ENCODE measurements at regions not wholly inside any gene's neighbourhood (a gene's known extent, or its start where the extent isn't known, plus 50 kb on each side); places are given as distances from the start of the nearest gene placed in this dataset.

GRCh38 chr20:41734506-41734945 is 116.3 kb upstream of the CHD6 start (continued):
- no peak for TF ChIP-seq ZFP91 (CRISPR knock-in tag; IDR thresholded peaks at IDR 0.05; ENCODE audit: borderline replicate concordance)
- no peak for TF ChIP-seq SMARCC2 (IDR thresholded peaks at IDR 0.05)
- TF ChIP-seq RFXAP (CRISPR knock-in tag; IDR thresholded peaks at IDR 0.05; ENCODE audit: borderline replicate concordance), result no peak
- TF ChIP-seq CENPBD1 (CRISPR knock-in tag; IDR thresholded peaks at IDR 0.05; ENCODE audit: borderline replicate concordance, low read depth), result no peak
- no peak for TF ChIP-seq NFATC3 (CRISPR knock-in tag; IDR thresholded peaks at IDR 0.05)
- TF ChIP-seq ZNF784 (CRISPR knock-in tag; IDR thresholded peaks at IDR 0.05; ENCODE audit: borderline replicate concordance), result no peak
- no peak for TF ChIP-seq CAMTA2 (CRISPR knock-in tag; IDR thresholded peaks at IDR 0.05; ENCODE audit: borderline replicate concordance)
- TF ChIP-seq, protein P1, sequence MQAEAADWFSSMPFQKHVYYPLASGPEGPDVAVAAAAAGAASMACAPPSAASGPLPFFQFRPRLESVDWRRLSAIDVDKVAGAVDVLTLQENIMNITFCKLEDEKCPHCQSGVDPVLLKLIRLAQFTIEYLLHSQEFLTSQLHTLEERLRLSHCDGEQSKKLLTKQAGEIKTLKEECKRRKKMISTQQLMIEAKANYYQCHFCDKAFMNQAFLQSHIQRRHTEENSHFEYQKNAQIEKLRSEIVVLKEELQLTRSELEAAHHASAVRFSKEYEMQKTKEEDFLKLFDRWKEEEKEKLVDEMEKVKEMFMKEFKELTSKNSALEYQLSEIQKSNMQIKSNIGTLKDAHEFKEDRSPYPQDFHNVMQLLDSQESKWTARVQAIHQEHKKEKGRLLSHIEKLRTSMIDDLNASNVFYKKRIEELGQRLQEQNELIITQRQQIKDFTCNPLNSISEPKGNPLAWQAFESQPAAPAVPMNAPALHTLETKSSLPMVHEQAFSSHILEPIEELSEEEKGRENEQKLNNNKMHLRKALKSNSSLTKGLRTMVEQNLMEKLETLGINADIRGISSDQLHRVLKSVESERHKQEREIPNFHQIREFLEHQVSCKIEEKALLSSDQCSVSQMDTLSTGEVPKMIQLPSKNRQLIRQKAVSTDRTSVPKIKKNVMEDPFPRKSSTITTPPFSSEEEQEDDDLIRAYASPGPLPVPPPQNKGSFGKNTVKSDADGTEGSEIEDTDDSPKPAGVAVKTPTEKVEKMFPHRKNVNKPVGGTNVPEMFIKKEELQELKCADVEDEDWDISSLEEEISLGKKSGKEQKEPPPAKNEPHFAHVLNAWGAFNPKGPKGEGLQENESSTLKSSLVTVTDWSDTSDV (CRISPR knock-in tag; IDR thresholded peaks at IDR 0.05), result no peak
- TF ChIP-seq BCL6 (CRISPR knock-in tag; IDR thresholded peaks at IDR 0.05), result no peak
- TF ChIP-seq ZBED4 (CRISPR knock-in tag; IDR thresholded peaks at IDR 0.05; ENCODE audit: borderline replicate concordance), result 0 out of 2 replicates have a peak, but pooled peaks have one; percentile 39
- TF ChIP-seq TEAD3 (CRISPR knock-in tag; optimal IDR thresholded peaks at IDR 0.05; ENCODE audit: borderline replicate concordance), result peak; percentile 90
- TF ChIP-seq ZNF772 (CRISPR knock-in tag; IDR thresholded peaks at IDR 0.05), result no peak
- TF ChIP-seq ADNP (CRISPR knock-in tag; IDR thresholded peaks at IDR 0.05), result no peak
- no peak for TF ChIP-seq STAT6 (CRISPR knock-in tag; IDR thresholded peaks at IDR 0.05; ENCODE audit: borderline replicate concordance)
- no peak; the same call in 1 of the 2 replicates for TF ChIP-seq ZSCAN21 (CRISPR knock-in tag; IDR thresholded peaks at IDR 0.05; ENCODE audit: borderline replicate concordance)
